22Rv1 (cell line): ENCODE measurements at regions not wholly inside any gene's neighbourhood (a gene's known extent, or its start where the extent isn't known, plus 50 kb on each side); places are given as distances from the start of the nearest gene placed in this dataset.

Experiments used
- ZFX ChIP-seq: fragments of 450-650 bp; IDR thresholded peaks from 2 replicates; pipeline ENCODE4 v1.6.1; 2017; ENCODE audit warnings: antibody characterized with exemption, borderline replicate concordance
- TF ChIP-seq, protein P1 (sequence below): fragments of 450-650 bp; IDR thresholded peaks from 2 replicates; pipeline ENCODE4 v1.5.1; 2017; ENCODE audit warnings: mild to moderate bottlenecking

GRCh38 chr7:145434811-145435210 is 599.0 kb upstream of the TPK1 start:
- TF ChIP-seq, protein P1, sequence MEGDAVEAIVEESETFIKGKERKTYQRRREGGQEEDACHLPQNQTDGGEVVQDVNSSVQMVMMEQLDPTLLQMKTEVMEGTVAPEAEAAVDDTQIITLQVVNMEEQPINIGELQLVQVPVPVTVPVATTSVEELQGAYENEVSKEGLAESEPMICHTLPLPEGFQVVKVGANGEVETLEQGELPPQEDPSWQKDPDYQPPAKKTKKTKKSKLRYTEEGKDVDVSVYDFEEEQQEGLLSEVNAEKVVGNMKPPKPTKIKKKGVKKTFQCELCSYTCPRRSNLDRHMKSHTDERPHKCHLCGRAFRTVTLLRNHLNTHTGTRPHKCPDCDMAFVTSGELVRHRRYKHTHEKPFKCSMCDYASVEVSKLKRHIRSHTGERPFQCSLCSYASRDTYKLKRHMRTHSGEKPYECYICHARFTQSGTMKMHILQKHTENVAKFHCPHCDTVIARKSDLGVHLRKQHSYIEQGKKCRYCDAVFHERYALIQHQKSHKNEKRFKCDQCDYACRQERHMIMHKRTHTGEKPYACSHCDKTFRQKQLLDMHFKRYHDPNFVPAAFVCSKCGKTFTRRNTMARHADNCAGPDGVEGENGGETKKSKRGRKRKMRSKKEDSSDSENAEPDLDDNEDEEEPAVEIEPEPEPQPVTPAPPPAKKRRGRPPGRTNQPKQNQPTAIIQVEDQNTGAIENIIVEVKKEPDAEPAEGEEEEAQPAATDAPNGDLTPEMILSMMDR = no peak
- no peak for TF ChIP-seq ZFX
